ENCODE measurements at regions not wholly inside any gene's neighbourhood (a gene's known extent, or its start where the extent isn't known, plus 50 kb on each side); places are given as distances from the start of the nearest gene placed in this dataset.

DNA sequence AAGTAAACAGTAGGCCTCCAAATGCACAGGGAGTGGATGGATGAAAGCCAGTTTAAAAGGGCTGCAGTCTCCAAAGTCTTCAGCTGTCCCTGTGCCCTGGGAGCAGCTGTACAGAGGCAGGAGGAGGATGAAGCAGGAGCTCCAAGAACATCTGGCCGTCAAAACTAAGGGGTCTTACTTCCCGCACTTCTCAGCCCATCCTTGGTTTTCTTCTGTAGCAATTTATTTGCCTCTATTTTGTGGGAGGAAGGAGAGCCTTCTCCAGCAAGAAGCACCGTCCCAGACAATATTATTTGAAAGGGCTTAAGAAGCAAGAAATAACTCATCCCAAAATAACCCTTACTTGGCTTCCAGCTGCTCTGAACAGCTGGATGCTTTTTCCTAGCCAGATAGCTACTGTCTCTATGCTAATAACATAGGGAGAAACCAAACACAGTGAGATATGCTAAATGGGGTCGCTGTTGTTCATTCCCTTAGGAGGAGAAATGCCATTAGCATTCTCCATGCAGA, 133.2 kb downstream of the SPATA19 start:
- H3K4me3 ChIP-seq = no peak overlapping the region
- no peaks in the 10 kb centered on the region for H3K79me2 ChIP-seq (ENCODE audit: control insufficient read depth, insufficient read depth, low read length)
- no TSS peak for BruUV-seq (replicated peaks)
- no peaks in the 10 kb centered on the region for H3K36me3 ChIP-seq (ENCODE audit: control insufficient read depth, insufficient read depth, low read length)
- no peak overlapping the region for H3K9ac ChIP-seq (ENCODE audit: insufficient read depth in 1 of 2, low read depth in 2 of 2, low read length in 2 of 2)
- no peaks in the 10 kb centered on the region for H3K9me1 ChIP-seq (ENCODE audit: control insufficient read depth, insufficient read depth, low read length)
- H3K9me3 ChIP-seq (replicated peaks; ENCODE audit: control insufficient read depth, insufficient read depth, low read depth, low read length) = no peaks in the 10 kb centered on the region
- WGBS (ENCODE audit: insufficient coverage, low coverage, missing lambda C conversion rate) = 0% methylated on average over 4 of the region's 4 CpGs
- ChIA-PET CTCF (ENCODE audit: low intra/inter-chr PET ratio) (no interaction called here), POLR2A (no interaction called here)
- H4K20me1 ChIP-seq (replicated peaks; ENCODE audit: control insufficient read depth, insufficient read depth, low read length) = no peaks in the 10 kb centered on the region
- FAIRE-seq = no peak
- no peak overlapping the region for H2AFZ ChIP-seq (ENCODE audit: low read depth, low read length)
- no peak for TF ChIP-seq POLR2H (tag; IDR thresholded peaks at IDR 0.05; ENCODE audit: low read depth)
- H3K4me2 ChIP-seq (ENCODE audit: insufficient read depth, low read length) = no peak overlapping the region
- no peaks in the 10 kb centered on the region for H3K4me1 ChIP-seq (replicated peaks in 1 of 2; ENCODE audit: control insufficient read depth in 2 of 2, insufficient read depth in 2 of 2, low read length in 2 of 2)
- H3K27ac ChIP-seq (ENCODE audit: extremely low read depth, low read depth, low read length) = no peak overlapping the region
- in situ Hi-C loops (cut with MboI) = no loop called here
- no peak for ATAC-seq
- no peak for DNase-seq (ENCODE audit: extremely low read depth in 1 of 4, low spot score in 3 of 4)
- no peaks in the 10 kb centered on the region for H3K27me3 ChIP-seq (ENCODE audit: control insufficient read depth in 2 of 2, insufficient read depth in 2 of 2, low read length in 2 of 2)
- intact Hi-C loops (cut with micrococcal nuclease) = no loop called here

- no peak overlapping the region for H3K9ac ChIP-seq (ENCODE audit: insufficient read depth in 1 of 2, low read depth in 2 of 2, low read length in 2 of 2)
- H3K27ac ChIP-seq (ENCODE audit: extremely low read depth, low read depth, low read length) = no peak overlapping the region
- H4K20me1 ChIP-seq (replicated peaks; ENCODE audit: control insufficient read depth, insufficient read depth, low read length) = no peaks in the 10 kb centered on the region
- FAIRE-seq (no peak), DNase-seq (ENCODE audit: extremely low read depth in 1 of 4, low spot score in 3 of 4) (no peak), ATAC-seq (no peak)
- no peaks in the 10 kb centered on the region for H3K27me3 ChIP-seq (ENCODE audit: control insufficient read depth in 2 of 2, insufficient read depth in 2 of 2, low read length in 2 of 2)
- no peaks in the 10 kb centered on the region for H3K4me1 ChIP-seq (replicated peaks in 1 of 2; ENCODE audit: control insufficient read depth in 2 of 2, insufficient read depth in 2 of 2, low read length in 2 of 2)
- H3K4me3 ChIP-seq = no peak overlapping the region
- no peaks in the 10 kb centered on the region for H3K9me1 ChIP-seq (ENCODE audit: control insufficient read depth, insufficient read depth, low read length)
- in situ Hi-C loops (cut with MboI) = no loop called here
- BruUV-seq (replicated peaks) = no TSS peak
- H2AFZ ChIP-seq (ENCODE audit: low read depth, low read length) = no peak overlapping the region
- WGBS (ENCODE audit: insufficient coverage, low coverage, missing lambda C conversion rate) = 0% methylated on average over 4 of the region's 4 CpGs
- ChIA-PET CTCF (ENCODE audit: low intra/inter-chr PET ratio) (no interaction called here), POLR2A (no interaction called here)
- H3K4me2 ChIP-seq (ENCODE audit: insufficient read depth, low read length) = no peak overlapping the region
- no peaks in the 10 kb centered on the region for H3K79me2 ChIP-seq (ENCODE audit: control insufficient read depth, insufficient read depth, low read length)
- intact Hi-C loops (cut with micrococcal nuclease) = no loop called here
- H3K9me3 ChIP-seq (replicated peaks; ENCODE audit: control insufficient read depth, insufficient read depth, low read depth, low read length) = no peaks in the 10 kb centered on the region
- no peaks in the 10 kb centered on the region for H3K36me3 ChIP-seq (ENCODE audit: control insufficient read depth, insufficient read depth, low read length)
- TF ChIP-seq, protein P1, sequence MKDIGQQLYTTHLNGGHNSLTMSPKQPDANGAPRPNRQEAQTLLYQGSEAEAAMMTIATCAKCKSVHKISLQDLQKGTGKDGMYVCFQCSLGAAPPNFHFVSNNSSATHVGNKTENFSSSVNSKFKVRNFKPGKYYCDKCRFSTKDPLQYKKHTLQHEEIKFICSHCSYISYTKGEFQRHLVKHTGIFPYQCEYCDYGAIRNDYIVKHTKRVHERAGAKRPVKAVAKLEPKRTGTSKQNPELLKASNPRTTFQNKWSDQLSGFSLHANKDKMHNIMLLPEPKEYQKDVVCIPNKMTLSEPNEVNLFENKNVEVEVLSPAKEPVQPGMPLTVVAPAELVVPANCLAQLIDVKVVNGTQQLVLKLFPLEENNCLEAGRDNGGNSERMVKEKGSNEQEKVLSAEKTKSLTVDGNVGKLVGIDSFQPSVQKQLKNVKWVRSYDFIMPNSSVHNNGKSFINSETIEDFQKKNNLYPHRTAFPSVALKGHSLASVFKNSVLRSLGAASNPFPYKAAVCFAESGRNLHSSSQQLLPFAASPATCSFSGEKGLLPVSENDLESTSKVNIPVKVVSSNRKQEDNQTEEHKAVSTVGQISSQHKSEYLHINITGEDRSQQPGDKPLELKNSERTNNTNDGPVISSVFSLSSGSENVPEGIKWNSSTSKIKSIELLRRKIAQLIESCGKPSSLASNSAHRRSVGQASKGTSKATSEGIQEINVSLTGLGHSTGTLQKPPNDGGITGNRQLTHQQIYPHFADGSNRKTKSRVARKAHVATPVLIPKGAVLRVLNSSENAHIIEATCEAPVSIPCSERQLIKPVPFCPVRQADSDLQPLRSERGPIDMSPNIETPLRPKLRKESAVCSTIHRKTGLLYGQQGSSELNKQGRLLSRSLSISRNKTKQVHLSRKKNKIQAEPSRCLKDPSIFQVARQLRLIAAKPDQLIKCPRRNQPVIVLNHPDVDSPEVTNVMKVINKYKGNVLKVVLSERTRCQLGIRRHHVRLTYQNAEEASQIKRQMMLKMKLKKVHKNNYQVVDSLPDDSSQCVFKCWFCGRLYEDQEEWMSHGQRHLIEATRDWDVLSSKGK (CRISPR knock-in tag; IDR thresholded peaks at IDR 0.05) = no peak
- no peak for TF ChIP-seq FOXJ2 (tag; IDR thresholded peaks at IDR 0.05)
- TF ChIP-seq MEIS2 (IDR thresholded peaks at IDR 0.05; ENCODE audit: partially characterized antibody) = no peak
- no peak for TF ChIP-seq ARNT (IDR thresholded peaks at IDR 0.05)
- TF ChIP-seq, protein P2, sequence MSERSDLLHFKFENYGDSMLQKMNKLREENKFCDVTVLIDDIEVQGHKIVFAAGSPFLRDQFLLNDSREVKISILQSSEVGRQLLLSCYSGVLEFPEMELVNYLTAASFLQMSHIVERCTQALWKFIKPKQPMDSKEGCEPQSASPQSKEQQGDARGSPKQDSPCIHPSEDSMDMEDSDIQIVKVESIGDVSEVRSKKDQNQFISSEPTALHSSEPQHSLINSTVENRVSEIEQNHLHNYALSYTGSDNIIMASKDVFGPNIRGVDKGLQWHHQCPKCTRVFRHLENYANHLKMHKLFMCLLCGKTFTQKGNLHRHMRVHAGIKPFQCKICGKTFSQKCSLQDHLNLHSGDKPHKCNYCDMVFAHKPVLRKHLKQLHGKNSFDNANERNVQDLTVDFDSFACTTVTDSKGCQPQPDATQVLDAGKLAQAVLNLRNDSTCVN (CRISPR knock-in tag; IDR thresholded peaks at IDR 0.05) = no peak
- TF ChIP-seq SOX6 (IDR thresholded peaks at IDR 0.05) = no peak
- TF ChIP-seq NFE2 (IDR thresholded peaks at IDR 0.05; ENCODE audit: low read depth) = no peak
- no peak for TF ChIP-seq GATA2 (CRISPR knock-in tag; IDR thresholded peaks at IDR 0.05)
- no peak for TF ChIP-seq ZNF239 (CRISPR knock-in tag; IDR thresholded peaks at IDR 0.05)
These were observed 133.8 kb downstream of the SPATA19 start for GRCh38 chr11:133711545-133711944.
